ENCODE measurements at regions not wholly inside any gene's neighbourhood (a gene's known extent, or its start where the extent isn't known, plus 50 kb on each side); places are given as distances from the start of the nearest gene placed in this dataset.

GRCh38 chr7:14995774-14996173 lies 93.2 kb upstream of the DGKB start:
- no peaks in the 10 kb centered on the region for H3K4me1 Mint-ChIP-seq (ENCODE audit: low read depth)
- H3K36me3 Mint-ChIP-seq (ENCODE audit: low read depth), result no peaks in the 10 kb centered on the region
- H3K9me3 ChIP-seq (ENCODE audit: control insufficient read depth in 1 of 2, insufficient read depth in 1 of 2, low read length in 2 of 2), result no peaks in the 10 kb centered on the region
- ChIA-PET POLR2A (no interaction called here), CTCF (no interaction called here)
- ATAC-seq (ENCODE audit: poor library complexity), result no peak
- no peak overlapping the region for H3K27ac Mint-ChIP-seq
- no peak overlapping the region for H3K27ac ChIP-seq (ENCODE audit: low read depth in 1 of 2, low read length in 2 of 2)
- intact Hi-C loops (cut with DNase I, micrococcal nuclease), result no loop called here
- H3K9me3 Mint-ChIP-seq, result peaks cover 2% of the 10 kb centered on the region
- DNase-seq, result no peak
- H3K27me3 ChIP-seq (ENCODE audit: control insufficient read depth in 1 of 2, insufficient read depth in 2 of 2, low read length in 2 of 2), result no peaks in the 10 kb centered on the region
- H3K4me1 ChIP-seq (ENCODE audit: insufficient read depth, low read length), result no peaks in the 10 kb centered on the region
- H3K27me3 Mint-ChIP-seq, result no peaks in the 10 kb centered on the region
- no peak overlapping the region for H3K4me3 Mint-ChIP-seq
- H3K4me3 ChIP-seq (ENCODE audit: low read length), result no peak overlapping the region
- TF ChIP-seq CTCF (IDR thresholded peaks at IDR 0.05), result no peak
- H3K36me3 ChIP-seq (ENCODE audit: insufficient read depth, low read length), result no peaks in the 10 kb centered on the region

GRCh38 chr7:14988941-14989340 lies 86.4 kb upstream of the DGKB start:
- Histone ChIP-seq H3K4me1 (ENCODE audit: insufficient read depth, low read length) (no peaks in the 10 kb centered on the region), H3K9me3 (ENCODE audit: control insufficient read depth in 1 of 2, insufficient read depth in 1 of 2, low read length in 2 of 2) (no peaks in the 10 kb centered on the region), H3K27me3 (ENCODE audit: control insufficient read depth in 1 of 2, insufficient read depth in 2 of 2, low read length in 2 of 2) (no peaks in the 10 kb centered on the region), H3K27ac (ENCODE audit: low read depth in 1 of 2, low read length in 2 of 2) (no peak overlapping the region), H3K36me3 (ENCODE audit: insufficient read depth, low read length) (no peaks in the 10 kb centered on the region), H3K4me3 (ENCODE audit: low read length) (no peak overlapping the region)
- Mint-ChIP-seq H3K27ac (no peak overlapping the region), H3K4me1 (ENCODE audit: low read depth) (no peaks in the 10 kb centered on the region), H3K36me3 (ENCODE audit: low read depth) (no peaks in the 10 kb centered on the region), H3K4me3 (no peak overlapping the region), H3K27me3 (no peaks in the 10 kb centered on the region), H3K9me3 (peaks cover 3% of the 10 kb centered on the region)
- DNase-seq (no peak), ATAC-seq (ENCODE audit: poor library complexity) (no peak)
- CTCF ChIA-PET, result no interaction called here
- intact Hi-C loops (cut with DNase I, micrococcal nuclease), result no loop called here
- POLR2A ChIA-PET, result no interaction called here
- no peak for TF ChIP-seq CTCF (IDR thresholded peaks at IDR 0.05)

- H3K4me1 Mint-ChIP-seq (ENCODE audit: low read depth), result no peaks in the 10 kb centered on the region
- no peak for TF ChIP-seq CTCF (IDR thresholded peaks at IDR 0.05)
- no peaks in the 10 kb centered on the region for H3K27me3 Mint-ChIP-seq
- intact Hi-C loops (cut with DNase I, micrococcal nuclease), result no loop called here
- H3K36me3 Mint-ChIP-seq (ENCODE audit: low read depth), result no peaks in the 10 kb centered on the region
- ChIA-PET CTCF (no interaction called here), POLR2A (no interaction called here)
- DNase-seq (no peak), ATAC-seq (ENCODE audit: poor library complexity) (no peak)
- H3K27me3 ChIP-seq (ENCODE audit: control insufficient read depth in 1 of 2, insufficient read depth in 2 of 2, low read length in 2 of 2), result no peaks in the 10 kb centered on the region
- H3K36me3 ChIP-seq (ENCODE audit: insufficient read depth, low read length), result no peaks in the 10 kb centered on the region
- H3K4me1 ChIP-seq (ENCODE audit: insufficient read depth, low read length), result no peaks in the 10 kb centered on the region
- H3K9me3 ChIP-seq (ENCODE audit: control insufficient read depth in 1 of 2, insufficient read depth in 1 of 2, low read length in 2 of 2), result no peaks in the 10 kb centered on the region
- H3K4me3 ChIP-seq (ENCODE audit: low read length), result no peak overlapping the region
- no peak overlapping the region for H3K4me3 Mint-ChIP-seq
- H3K9me3 Mint-ChIP-seq, result peaks cover 11% of the 10 kb centered on the region
- H3K27ac ChIP-seq (ENCODE audit: low read depth in 1 of 2, low read length in 2 of 2), result no peak overlapping the region
- H3K27ac Mint-ChIP-seq, result no peak overlapping the region
Measured at GRCh38 chr7:14978687-14979086, 76.1 kb upstream of the DGKB start.

Data from CD4-positive, alpha-beta T cell (primary cell).